CMK (cell line): ENCODE measurements at regions not wholly inside any gene's neighbourhood (a gene's known extent, or its start where the extent isn't known, plus 50 kb on each side); places are given as distances from the start of the nearest gene placed in this dataset.
"Not testable (repeated sequence)": the region's sequence is repeated elsewhere in the genome, so short reads cannot be mapped to it uniquely, and the experiment has no call there.

Experiments
- DNase-seq: peaks from one replicate; pipeline ENCODE4 v3.0.0-alpha.2; 2010; ENCODE audit warnings: low read depth

GRCh38 chr15:96138985-96139384, 191.5 kb upstream of the NR2F2 start:
- DNase-seq = no peak

- DNase-seq = no peak
Measured at GRCh38 chr15:96142498-96142897, 188.0 kb upstream of the NR2F2 start.

GRCh38 chr15:96144734-96145133, 185.8 kb upstream of the NR2F2 start:
- DNase-seq = no peak

GRCh38 chr15:96146726-96147125, 183.8 kb upstream of the NR2F2 start:
- no peak for DNase-seq

- DNase-seq = no peak
Measured at GRCh38 chr15:96147267-96147666, 183.2 kb upstream of the NR2F2 start.

- no peak for DNase-seq
Measured at GRCh38 chr15:96150254-96150653, 180.2 kb upstream of the NR2F2 start.

- not testable (repeated sequence) for DNase-seq
Measured at GRCh38 chr15:96151749-96152148, 178.8 kb upstream of the NR2F2 start.

GRCh38 chr15:96153929-96154328, 176.6 kb upstream of the NR2F2 start:
- no peak for DNase-seq

- no peak for DNase-seq
Measured at GRCh38 chr15:96158938-96159337, 171.6 kb upstream of the NR2F2 start.

GRCh38 chr15:96160269-96160668, 170.2 kb upstream of the NR2F2 start:
- DNase-seq = no peak

GRCh38 chr15:96160800-96161199, 169.7 kb upstream of the NR2F2 start:
- DNase-seq = no peak

- DNase-seq = no peak
Measured at GRCh38 chr15:96162322-96162721, 168.2 kb upstream of the NR2F2 start.

GRCh38 chr15:96165081-96165480, 165.4 kb upstream of the NR2F2 start:
- DNase-seq = no peak

GRCh38 chr15:96165775-96166174, 164.7 kb upstream of the NR2F2 start:
- DNase-seq = no peak

GRCh38 chr15:96166223-96167200, 164.0 kb upstream of the NR2F2 start:
- DNase-seq = no peak

- not testable (repeated sequence) for DNase-seq
Measured at GRCh38 chr15:96170616-96170978, 159.9 kb upstream of the NR2F2 start.

- DNase-seq = no peak
Measured at GRCh38 chr15:96170979-96171739, 159.3 kb upstream of the NR2F2 start.

GRCh38 chr15:96171853-96172296, 158.6 kb upstream of the NR2F2 start:
- DNase-seq = no peak

- DNase-seq = no peak
Measured at GRCh38 chr15:96172417-96172816, 158.1 kb upstream of the NR2F2 start.

- DNase-seq = no peak
Measured at GRCh38 chr15:96176831-96177230, 153.7 kb upstream of the NR2F2 start.

GRCh38 chr15:96177279-96177678, 153.2 kb upstream of the NR2F2 start:
- no peak for DNase-seq

- no peak for DNase-seq
Measured at GRCh38 chr15:96180087-96180748, 150.3 kb upstream of the NR2F2 start.

- no peak for DNase-seq
Measured at GRCh38 chr15:96181217-96181616, 149.3 kb upstream of the NR2F2 start.
